HepG2 (cell line): ENCODE measurements at regions not wholly inside any gene's neighbourhood (a gene's known extent, or its start where the extent isn't known, plus 50 kb on each side); places are given as distances from the start of the nearest gene placed in this dataset.

Source experiments
- BRCA1 ChIP-seq: sonication (generic); formaldehyde crosslinking; IDR thresholded peaks from 2 replicates; pipeline ENCODE4 v1.4.0; 2020; ENCODE audit warnings: missing genetic modification reagents
- ETV6 ChIP-seq: sonication (generic); formaldehyde crosslinking; conservative IDR thresholded peaks from 2 replicates; pipeline ENCODE4 v1.4.0; 2020; ENCODE audit warnings: missing genetic modification reagents
- FOXP1 ChIP-seq, 2 experiments: fragments of 450-650 bp in 1 of 2; IDR thresholded peaks; 2 replicates each; pipeline ENCODE4 v1.6.1; 2017 to 2018; ENCODE audit warnings: antibody characterized with exemption in 1 of 2
- NR2F1 ChIP-seq, 2 experiments: fragments of 450-650 bp in 1 of 2; formaldehyde crosslinking in 1 of 2; IDR thresholded peaks; 2 replicates each; pipeline versions ENCODE4 v1.5.0 to v1.6.1; 2016 to 2020; ENCODE audit warnings: mild to moderate bottlenecking in 1 of 2, missing compliant biosample characterization in 1 of 2, missing genetic modification reagents in 1 of 2, moderate library complexity in 1 of 2
- NR2F6 ChIP-seq, 2 experiments: IDR thresholded peaks; 2 replicates each; pipeline ENCODE4 v1.6.1; 2016; ENCODE audit warnings: antibody characterized with exemption in 1 of 2, mild to moderate bottlenecking in 1 of 2
- U2AF2 ChIP-seq: fragments of 200-400 bp; formaldehyde crosslinking; IDR thresholded peaks from 2 replicates; pipeline ENCODE4 v1.6.1; 2017; ENCODE audit warnings: low read depth, mild to moderate bottlenecking, low read length
- ZNF12 ChIP-seq: sonication (generic); formaldehyde crosslinking; IDR thresholded peaks from 2 replicates; pipeline ENCODE4 v1.5.0; 2020; ENCODE audit warnings: missing genetic modification reagents
- ZNF180 ChIP-seq: sonication (generic); formaldehyde crosslinking; IDR thresholded peaks from 2 replicates; pipeline ENCODE4 v1.4.0; 2020; ENCODE audit warnings: low read depth, missing genetic modification reagents, borderline replicate concordance
- ZNF3 ChIP-seq: IDR thresholded peaks from 2 replicates; pipeline ENCODE4 v1.7.0; 2017; ENCODE audit warnings: inconsistent platforms
- ZNF564 ChIP-seq: sonication (generic); formaldehyde crosslinking; IDR thresholded peaks from 2 replicates; pipeline ENCODE4 v1.8.1; 2023; ENCODE audit warnings: mild to moderate bottlenecking, missing genetic modification reagents
- ZSCAN29 ChIP-seq: sonication (generic); formaldehyde crosslinking; conservative IDR thresholded peaks from 2 replicates; pipeline ENCODE4 v1.4.0; 2020; ENCODE audit warnings: mild to moderate bottlenecking, missing genetic modification reagents
- TF ChIP-seq, protein P1 (sequence below): sonication (generic); formaldehyde crosslinking; IDR thresholded peaks from 2 replicates; pipeline ENCODE4 v1.5.0; 2020; ENCODE audit warnings: mild to moderate bottlenecking, missing genetic modification reagents, moderate library complexity
- TF ChIP-seq, protein P2 (sequence below): sonication (generic); formaldehyde crosslinking; IDR thresholded peaks from 2 replicates; pipeline ENCODE4 v1.4.0; 2020; ENCODE audit warnings: missing genetic modification reagents
- TF ChIP-seq, protein P3 (sequence below): sonication (generic); formaldehyde crosslinking; conservative IDR thresholded peaks from 2 replicates; pipeline ENCODE4 v1.4.0; 2020; ENCODE audit warnings: missing genetic modification reagents
- TF ChIP-seq, protein P4 (sequence below): IDR thresholded peaks from 2 replicates; pipeline ENCODE4 v1.6.1; 2012; ENCODE audit warnings: low read depth, low read length, improper control_type of control experiment
- TF ChIP-seq, protein P5 (sequence below): sonication (generic); formaldehyde crosslinking; IDR thresholded peaks from 2 replicates; pipeline ENCODE4 v1.5.0; 2020; ENCODE audit warnings: missing genetic modification reagents
- TF ChIP-seq, protein P6 (sequence below): sonication (generic); formaldehyde crosslinking; conservative IDR thresholded peaks from 2 replicates; pipeline ENCODE4 v1.4.0; 2020; ENCODE audit warnings: mild to moderate bottlenecking, missing genetic modification reagents, moderate library complexity
- TF ChIP-seq, protein P7 (sequence below): sonication (generic); formaldehyde crosslinking; IDR thresholded peaks from 2 replicates; pipeline ENCODE4 v1.5.0; 2020; ENCODE audit warnings: missing genetic modification reagents, mild to moderate bottlenecking, borderline replicate concordance

DNA sequence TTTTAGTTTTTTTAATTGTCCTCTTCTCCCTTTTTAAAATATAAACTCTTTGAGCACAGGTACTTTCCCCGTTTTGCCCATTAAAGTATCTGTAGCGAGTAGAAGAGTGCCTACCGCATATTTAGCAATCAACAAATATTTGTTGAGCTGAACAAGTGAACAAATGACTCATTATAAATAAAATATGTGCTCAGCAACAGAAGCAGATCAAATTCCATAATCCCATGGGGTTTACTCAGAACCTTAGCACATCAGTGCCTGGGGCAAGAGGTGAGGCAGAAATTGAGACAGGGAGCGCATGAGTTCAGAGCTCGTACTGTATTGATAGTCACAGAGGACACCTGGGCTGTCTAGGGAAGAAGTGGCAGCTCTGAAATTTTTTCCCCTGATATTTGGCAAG, 161.0 kb downstream of the SEM1 start (continued):
- TF ChIP-seq, protein P1, sequence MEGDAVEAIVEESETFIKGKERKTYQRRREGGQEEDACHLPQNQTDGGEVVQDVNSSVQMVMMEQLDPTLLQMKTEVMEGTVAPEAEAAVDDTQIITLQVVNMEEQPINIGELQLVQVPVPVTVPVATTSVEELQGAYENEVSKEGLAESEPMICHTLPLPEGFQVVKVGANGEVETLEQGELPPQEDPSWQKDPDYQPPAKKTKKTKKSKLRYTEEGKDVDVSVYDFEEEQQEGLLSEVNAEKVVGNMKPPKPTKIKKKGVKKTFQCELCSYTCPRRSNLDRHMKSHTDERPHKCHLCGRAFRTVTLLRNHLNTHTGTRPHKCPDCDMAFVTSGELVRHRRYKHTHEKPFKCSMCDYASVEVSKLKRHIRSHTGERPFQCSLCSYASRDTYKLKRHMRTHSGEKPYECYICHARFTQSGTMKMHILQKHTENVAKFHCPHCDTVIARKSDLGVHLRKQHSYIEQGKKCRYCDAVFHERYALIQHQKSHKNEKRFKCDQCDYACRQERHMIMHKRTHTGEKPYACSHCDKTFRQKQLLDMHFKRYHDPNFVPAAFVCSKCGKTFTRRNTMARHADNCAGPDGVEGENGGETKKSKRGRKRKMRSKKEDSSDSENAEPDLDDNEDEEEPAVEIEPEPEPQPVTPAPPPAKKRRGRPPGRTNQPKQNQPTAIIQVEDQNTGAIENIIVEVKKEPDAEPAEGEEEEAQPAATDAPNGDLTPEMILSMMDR = no peak
- TF ChIP-seq NR2F1 (CRISPR knock-in tag; IDR thresholded peaks at IDR 0.05) = peak; percentile 22 to 45; a peak in 2 of 4 replicates
- 0 out of 2 replicates have a peak, but pooled peaks have one; percentile 14 for TF ChIP-seq NR2F6 (IDR thresholded peaks at IDR 0.05)
- TF ChIP-seq NR2F6 (CRISPR knock-in tag; IDR thresholded peaks at IDR 0.05) = 0 out of 2 replicates have a peak, but pooled peaks have one; percentile 36
- no peak for TF ChIP-seq BRCA1 (CRISPR knock-in tag)
- TF ChIP-seq ZNF564 (CRISPR knock-in tag) = no peak
- TF ChIP-seq ETV6 (CRISPR knock-in tag) = no peak
- TF ChIP-seq, protein P2, sequence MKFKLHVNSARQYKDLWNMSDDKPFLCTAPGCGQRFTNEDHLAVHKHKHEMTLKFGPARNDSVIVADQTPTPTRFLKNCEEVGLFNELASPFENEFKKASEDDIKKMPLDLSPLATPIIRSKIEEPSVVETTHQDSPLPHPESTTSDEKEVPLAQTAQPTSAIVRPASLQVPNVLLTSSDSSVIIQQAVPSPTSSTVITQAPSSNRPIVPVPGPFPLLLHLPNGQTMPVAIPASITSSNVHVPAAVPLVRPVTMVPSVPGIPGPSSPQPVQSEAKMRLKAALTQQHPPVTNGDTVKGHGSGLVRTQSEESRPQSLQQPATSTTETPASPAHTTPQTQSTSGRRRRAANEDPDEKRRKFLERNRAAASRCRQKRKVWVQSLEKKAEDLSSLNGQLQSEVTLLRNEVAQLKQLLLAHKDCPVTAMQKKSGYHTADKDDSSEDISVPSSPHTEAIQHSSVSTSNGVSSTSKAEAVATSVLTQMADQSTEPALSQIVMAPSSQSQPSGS = no peak
- TF ChIP-seq, protein P3, sequence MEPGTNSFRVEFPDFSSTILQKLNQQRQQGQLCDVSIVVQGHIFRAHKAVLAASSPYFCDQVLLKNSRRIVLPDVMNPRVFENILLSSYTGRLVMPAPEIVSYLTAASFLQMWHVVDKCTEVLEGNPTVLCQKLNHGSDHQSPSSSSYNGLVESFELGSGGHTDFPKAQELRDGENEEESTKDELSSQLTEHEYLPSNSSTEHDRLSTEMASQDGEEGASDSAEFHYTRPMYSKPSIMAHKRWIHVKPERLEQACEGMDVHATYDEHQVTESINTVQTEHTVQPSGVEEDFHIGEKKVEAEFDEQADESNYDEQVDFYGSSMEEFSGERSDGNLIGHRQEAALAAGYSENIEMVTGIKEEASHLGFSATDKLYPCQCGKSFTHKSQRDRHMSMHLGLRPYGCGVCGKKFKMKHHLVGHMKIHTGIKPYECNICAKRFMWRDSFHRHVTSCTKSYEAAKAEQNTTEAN (CRISPR knock-in tag) = no peak
- no peak for TF ChIP-seq ZNF180
- TF ChIP-seq ZSCAN29 (CRISPR knock-in tag) = no peak
- TF ChIP-seq U2AF2 = no peak
- TF ChIP-seq, protein P4, sequence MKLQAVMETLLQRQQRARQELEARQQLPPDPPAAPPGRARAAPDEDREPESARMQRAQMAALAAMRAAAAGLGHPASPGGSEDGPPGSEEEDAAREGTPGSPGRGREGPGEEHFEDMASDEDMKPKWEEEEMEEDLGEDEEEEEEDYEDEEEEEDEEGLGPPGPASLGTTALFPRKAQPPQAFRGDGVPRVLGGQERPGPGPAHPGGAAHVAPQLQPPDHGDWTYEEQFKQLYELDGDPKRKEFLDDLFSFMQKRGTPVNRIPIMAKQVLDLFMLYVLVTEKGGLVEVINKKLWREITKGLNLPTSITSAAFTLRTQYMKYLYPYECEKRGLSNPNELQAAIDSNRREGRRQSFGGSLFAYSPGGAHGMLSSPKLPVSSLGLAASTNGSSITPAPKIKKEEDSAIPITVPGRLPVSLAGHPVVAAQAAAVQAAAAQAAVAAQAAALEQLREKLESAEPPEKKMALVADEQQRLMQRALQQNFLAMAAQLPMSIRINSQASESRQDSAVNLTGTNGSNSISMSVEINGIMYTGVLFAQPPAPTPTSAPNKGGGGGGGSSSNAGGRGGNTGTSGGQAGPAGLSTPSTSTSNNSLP = peak; percentile 99
- TF ChIP-seq ZNF12 (CRISPR knock-in tag) = no peak
- peak; percentile 34; the same call in 1 of the 2 replicates for TF ChIP-seq ZNF3 (CRISPR knock-in tag)
- TF ChIP-seq, protein P5, sequence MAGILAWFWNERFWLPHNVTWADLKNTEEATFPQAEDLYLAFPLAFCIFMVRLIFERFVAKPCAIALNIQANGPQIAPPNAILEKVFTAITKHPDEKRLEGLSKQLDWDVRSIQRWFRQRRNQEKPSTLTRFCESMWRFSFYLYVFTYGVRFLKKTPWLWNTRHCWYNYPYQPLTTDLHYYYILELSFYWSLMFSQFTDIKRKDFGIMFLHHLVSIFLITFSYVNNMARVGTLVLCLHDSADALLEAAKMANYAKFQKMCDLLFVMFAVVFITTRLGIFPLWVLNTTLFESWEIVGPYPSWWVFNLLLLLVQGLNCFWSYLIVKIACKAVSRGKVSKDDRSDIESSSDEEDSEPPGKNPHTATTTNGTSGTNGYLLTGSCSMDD (CRISPR knock-in tag) = no peak
- TF ChIP-seq, protein P6, sequence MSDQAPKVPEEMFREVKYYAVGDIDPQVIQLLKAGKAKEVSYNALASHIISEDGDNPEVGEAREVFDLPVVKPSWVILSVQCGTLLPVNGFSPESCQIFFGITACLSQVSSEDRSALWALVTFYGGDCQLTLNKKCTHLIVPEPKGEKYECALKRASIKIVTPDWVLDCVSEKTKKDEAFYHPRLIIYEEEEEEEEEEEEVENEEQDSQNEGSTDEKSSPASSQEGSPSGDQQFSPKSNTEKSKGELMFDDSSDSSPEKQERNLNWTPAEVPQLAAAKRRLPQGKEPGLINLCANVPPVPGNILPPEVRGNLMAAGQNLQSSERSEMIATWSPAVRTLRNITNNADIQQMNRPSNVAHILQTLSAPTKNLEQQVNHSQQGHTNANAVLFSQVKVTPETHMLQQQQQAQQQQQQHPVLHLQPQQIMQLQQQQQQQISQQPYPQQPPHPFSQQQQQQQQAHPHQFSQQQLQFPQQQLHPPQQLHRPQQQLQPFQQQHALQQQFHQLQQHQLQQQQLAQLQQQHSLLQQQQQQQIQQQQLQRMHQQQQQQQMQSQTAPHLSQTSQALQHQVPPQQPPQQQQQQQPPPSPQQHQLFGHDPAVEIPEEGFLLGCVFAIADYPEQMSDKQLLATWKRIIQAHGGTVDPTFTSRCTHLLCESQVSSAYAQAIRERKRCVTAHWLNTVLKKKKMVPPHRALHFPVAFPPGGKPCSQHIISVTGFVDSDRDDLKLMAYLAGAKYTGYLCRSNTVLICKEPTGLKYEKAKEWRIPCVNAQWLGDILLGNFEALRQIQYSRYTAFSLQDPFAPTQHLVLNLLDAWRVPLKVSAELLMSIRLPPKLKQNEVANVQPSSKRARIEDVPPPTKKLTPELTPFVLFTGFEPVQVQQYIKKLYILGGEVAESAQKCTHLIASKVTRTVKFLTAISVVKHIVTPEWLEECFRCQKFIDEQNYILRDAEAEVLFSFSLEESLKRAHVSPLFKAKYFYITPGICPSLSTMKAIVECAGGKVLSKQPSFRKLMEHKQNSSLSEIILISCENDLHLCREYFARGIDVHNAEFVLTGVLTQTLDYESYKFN (CRISPR knock-in tag) = peak; percentile 55
- TF ChIP-seq, protein P7, sequence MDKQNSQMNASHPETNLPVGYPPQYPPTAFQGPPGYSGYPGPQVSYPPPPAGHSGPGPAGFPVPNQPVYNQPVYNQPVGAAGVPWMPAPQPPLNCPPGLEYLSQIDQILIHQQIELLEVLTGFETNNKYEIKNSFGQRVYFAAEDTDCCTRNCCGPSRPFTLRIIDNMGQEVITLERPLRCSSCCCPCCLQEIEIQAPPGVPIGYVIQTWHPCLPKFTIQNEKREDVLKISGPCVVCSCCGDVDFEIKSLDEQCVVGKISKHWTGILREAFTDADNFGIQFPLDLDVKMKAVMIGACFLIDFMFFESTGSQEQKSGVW (CRISPR knock-in tag) = no peak
- no peak for TF ChIP-seq FOXP1 (IDR thresholded peaks at IDR 0.05)
- TF ChIP-seq FOXP1 (CRISPR knock-in tag; IDR thresholded peaks at IDR 0.05) = peak; percentile 57
